ENCODE measurements at regions not wholly inside any gene's neighbourhood (a gene's known extent, or its start where the extent isn't known, plus 50 kb on each side); places are given as distances from the start of the nearest gene placed in this dataset.

DNA sequence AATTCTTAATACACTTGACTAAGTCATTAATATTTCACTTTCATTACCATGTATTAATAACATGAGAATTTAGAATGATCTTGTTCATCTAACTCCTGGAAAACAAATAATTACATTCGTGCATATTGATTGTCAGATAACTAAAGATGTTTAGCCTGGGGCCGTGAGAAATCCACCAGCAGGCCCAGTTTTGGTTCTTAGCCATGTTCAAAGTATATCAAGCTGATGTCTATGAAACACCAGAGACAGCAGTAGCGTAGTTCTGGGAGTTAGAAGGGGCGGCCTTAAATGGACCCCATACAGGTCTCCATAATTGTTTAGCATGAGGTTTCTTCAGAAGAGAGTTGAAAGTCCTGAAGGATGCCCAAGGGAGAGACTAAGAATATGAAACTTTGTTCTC lies 103.6 kb upstream of the DPH6 start:
- Histone ChIP-seq H3K4me3 (no peak overlapping the region), H3K27ac (no peak overlapping the region)

DNA sequence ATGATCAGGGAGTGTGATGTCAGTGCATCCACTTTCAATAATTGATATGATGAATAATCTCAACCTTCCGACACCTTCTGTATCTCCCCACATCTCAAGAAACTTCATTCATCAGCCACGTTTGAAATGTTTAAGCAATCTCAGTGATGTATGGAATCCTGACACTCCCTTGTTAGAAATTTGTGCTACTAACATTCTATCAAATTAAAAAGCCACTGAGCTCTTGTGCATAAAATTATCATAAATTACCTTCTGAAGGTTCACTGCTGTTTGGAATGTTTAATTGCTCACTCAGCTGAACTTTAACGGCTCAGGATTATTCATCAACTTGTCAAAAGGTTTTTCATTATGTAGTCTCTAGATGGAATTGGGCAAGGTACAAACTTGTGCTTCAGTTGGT lies 108.4 kb upstream of the DPH6 start:
- Histone ChIP-seq H3K4me3 (no peak overlapping the region), H3K27ac (no peak overlapping the region)

DNA sequence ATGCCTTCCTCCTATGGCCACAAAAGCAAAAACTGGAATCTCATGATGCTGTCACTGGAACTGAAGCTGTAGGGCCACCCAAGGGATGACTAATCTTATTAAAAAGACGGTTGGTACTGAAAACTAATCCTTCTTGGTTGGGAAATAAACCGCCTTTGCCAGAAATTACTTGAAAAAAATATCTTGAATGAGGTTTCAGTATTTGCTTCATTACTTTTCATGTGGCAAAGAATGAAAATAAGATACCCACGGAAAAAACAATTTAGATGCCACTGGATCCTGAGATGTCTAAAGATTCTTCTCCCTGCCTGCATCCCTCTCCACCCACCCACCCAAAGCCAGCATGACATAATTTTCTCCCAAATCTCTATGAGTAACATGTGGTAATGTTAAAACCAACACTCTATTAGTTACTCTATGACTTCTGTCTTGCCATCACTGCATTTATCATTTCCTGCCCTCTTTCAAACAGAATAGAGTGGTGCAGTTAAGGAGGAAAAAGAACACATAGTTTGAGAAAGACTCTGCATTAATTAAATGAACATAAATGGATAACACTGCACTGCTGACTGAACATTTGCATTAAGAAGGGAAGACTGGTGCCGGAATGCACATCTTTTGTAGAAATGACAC lies 111.8 kb upstream of the DPH6 start:
- no peak overlapping the region for H3K4me3 ChIP-seq
- no peak overlapping the region for H3K27ac ChIP-seq

DNA sequence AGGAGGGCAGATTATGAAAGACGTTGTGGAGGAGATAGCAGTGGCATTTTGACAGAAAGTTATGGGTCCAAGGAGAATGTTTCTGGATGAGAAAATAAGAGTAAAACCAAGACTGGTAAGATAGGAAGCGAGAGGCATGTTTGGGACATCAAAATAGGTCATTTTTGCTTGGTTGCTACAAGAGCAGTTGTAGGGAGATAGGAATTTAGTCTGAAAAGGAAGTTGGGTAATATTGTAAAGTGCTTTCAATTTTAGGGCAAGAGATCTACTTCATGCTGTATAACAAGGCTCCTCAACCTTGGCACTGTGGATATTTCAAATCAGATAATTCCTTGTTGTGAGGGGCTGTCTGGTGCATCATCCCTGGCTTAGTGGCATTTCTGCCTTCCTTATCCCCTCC lies 118.0 kb upstream of the DPH6 start:
- H3K27ac ChIP-seq = no peak overlapping the region

DNA sequence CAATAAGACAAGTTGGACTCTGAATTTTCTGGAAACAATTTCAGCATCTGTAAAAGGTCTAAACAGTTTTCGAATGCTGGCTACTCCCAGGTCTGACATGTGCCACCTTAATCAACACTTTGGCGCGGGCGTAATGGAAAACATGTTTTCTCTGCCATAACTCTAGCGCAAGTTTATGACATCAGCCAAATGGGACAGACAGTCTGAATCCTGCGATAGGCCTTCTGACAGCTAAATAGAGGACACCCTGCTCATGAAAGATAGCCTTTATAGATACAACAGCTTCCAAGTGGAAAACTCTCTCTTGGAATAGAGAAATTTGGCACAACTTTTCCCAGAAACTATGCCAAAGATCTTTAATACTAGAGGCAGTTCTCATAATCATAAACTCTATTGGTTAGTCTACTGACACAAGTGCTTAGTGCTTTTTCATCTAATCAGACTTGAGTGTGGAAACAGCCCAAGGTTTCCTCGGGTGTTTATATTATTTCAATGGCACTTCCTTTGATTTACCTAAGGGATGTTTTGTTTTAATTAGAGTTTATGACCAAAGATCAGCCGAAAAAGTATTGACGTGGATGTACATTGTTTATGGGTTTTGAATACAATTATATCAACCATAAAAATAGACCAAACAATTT lies 120.1 kb upstream of the DPH6 start:
- Histone ChIP-seq H3K27ac (peak overlapping the region in 3 of 21 experiments; percentile 9 to 54 (median 54)), H3K4me3 (no peak overlapping the region)

More for the DNA sequence above, 118.0 kb upstream of the DPH6 start:
- no peak overlapping the region for H3K4me3 ChIP-seq

DNA sequence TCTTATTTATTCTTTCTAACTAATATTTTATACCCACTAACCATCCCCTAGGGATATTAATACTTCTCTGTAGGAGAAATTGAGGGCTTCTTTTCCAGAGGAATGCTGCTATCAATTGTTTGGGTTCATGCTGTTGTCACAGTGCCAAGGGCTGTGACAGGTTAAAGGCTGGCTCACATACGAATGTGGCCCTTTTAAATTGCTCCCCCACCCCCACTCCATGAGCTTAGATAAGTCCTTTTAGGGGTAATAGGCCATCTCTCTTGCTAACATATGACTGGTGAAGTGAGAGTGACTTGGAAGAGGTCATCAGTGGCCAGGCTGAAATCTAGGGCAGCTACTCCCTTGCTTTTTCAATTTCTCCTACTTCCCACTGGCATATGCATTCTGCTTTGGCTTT lies 121.9 kb upstream of the DPH6 start:
- Histone ChIP-seq H3K27ac (no peak overlapping the region), H3K4me3 (no peak overlapping the region)

DNA sequence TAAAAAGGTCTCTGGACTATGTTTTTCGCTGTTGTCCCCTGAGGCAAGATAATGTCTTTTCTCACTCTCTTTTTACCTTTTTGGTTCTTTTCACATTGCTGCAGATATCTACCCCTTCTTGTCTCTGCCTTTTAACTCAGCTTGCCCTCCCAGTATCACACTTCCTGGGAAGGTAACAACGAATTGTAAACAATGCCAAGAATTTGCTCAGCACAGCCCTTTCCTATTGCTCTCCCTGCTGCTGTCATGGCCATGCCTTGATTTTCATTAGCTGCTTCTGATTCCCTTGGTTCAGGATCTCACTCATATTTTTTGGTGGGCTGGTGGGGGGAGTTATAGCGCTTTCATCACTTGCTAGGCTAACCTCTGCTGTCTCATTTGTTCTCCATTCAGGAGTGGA lies 123.1 kb upstream of the DPH6 start:
- Histone ChIP-seq H3K27ac (no peak overlapping the region), H3K4me3 (no peak overlapping the region)

DNA sequence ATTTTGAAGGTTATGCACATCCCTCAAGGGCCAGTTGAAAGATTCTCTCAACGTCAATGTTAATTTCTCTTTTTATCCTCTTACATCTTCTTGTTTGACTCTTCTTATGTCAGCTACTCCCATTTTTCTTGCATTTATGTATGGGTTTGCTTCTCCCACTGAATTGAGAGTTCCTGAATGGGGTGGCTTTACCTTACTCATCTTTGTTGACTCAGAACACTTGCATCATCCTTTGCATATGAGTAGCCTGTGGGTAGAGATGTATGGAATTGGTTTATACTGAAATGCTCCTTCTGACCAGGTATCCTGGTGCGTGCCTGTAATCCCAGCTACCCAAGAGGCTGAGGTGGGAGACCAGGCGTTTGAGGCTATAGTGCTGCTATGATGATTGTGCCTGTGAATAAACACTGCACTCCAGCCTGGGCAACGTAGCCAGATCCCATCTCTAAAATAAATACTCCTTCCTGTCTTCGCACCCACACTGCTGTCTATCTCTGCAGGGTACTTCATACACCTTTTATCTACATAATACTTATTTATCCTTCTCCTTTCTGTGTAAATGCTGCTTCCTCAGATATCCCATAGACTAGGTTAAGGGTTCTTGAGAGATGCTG lies 123.6 kb upstream of the DPH6 start:
- Histone ChIP-seq H3K27ac (no peak overlapping the region), H3K4me3 (no peak overlapping the region)

DNA sequence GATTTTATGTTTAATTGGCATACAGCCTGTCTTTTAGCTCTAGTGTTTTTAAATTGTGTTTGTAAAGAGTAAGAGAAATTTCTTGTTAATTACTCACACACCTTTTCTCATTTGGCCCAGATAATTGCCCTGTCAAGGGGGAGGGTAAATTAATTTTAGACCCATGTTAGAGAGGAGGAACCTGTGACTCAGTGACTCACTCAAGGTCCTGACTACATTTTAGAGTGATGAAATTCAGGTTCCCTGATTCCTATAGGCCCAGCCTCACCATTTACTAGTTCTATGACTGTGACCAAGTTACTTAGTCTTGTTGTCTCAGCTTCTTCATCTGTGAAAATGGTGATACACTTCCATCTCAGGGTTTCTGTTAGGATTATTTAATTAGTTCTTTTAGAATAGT lies 125.2 kb upstream of the DPH6 start:
- no peak overlapping the region for H3K27ac ChIP-seq
- H3K4me3 ChIP-seq = no peak overlapping the region

DNA sequence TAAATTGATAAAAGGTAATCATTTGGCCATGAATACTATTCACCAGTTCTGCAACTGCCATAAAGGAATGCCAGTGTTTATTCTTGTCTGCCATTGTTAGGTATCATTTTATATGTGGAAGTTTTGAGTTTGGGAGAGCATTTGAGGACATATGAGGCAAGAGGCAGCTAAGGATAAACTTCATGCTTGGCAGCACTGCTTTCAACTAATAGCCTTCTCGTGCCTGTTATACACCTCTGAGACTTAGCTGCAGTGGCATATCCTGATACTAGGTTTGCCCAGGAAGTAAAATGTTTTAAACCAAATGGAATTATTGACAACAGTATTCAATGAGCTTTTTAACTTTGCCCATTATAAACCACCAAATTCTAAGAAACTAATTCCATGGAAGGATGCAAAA lies 126.0 kb upstream of the DPH6 start:
- Histone ChIP-seq H3K27ac (no peak overlapping the region), H3K4me3 (no peak overlapping the region)

DNA sequence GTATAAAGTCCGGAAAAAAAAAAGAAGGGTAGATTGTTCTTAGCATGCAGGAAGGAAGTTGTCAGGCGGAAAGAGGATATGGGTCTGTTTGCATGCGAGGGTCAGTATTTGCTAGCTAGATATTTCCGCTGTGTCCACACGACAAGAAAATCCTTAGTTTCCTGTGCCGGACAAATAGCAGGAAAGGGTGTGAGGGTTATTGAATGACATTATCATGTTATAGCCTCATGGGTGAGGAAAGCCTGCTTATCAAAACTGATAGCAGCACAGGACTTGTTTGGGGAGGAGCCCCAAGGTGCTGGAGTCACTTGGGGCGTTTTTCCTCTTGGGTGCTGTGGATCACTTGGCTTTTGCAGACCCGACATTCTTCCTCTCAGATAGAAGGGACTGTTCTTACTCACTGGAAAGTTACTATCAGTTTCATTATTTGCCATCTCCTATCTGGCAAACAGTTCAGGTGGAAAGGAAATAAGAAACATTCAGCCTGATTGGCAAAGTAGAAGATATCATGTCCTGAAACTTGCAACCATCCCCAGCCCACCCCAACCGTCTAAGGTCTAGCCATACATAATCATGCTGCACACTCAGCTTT lies 127.2 kb upstream of the DPH6 start:
- H3K4me3 ChIP-seq = no peak overlapping the region
- H3K27ac ChIP-seq = peak overlapping the region in 4 of 21 experiments; percentile 5 to 36 (median 26)

DNA sequence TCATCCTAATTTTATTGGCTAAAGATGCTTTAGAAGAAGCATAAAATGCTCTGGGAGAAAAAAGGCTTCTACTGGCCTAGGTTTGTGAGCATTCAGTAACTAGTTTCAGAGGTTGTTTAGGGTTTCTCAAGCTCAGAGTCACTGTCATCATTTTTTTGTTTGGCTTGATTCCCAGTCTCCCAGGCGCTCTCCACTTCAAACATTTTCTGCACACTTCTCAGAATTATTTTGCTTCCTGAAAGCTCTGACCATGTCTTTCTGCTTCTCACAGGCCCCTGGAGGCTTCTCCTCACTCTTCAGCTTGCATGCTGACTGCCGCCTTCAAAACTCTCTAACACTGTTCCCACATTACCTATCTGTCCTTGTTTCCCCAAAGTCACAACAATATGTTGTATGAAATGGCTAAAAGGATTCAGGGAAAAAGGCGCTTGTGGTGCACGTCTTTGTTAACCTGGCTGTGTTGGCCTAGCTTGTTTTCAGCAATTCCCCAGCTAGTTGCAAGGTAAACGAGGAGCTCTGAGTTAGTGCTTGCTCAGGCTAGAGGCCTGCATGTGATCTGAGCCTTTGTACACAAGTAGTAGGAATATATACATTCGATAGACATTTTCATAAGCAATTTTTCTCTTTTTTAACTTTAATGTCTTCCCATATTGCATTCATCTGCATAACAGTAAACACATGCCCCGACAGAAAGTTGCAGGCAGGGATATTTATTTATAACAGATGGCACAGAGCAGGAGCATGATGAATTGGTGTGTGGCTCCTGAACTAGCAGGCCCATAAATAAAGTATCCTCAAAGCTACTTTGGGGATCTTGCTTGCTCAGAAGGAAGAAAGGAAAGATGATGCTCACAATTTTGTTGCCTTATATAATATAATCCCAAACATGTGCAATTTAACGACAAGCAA lies 129.2 kb upstream of the DPH6 start:
- Histone ChIP-seq H3K27ac (peak overlapping the region in 7 of 21 experiments; percentile 1 to 74 (median 39)), H3K4me3 (no peak overlapping the region)

DNA sequence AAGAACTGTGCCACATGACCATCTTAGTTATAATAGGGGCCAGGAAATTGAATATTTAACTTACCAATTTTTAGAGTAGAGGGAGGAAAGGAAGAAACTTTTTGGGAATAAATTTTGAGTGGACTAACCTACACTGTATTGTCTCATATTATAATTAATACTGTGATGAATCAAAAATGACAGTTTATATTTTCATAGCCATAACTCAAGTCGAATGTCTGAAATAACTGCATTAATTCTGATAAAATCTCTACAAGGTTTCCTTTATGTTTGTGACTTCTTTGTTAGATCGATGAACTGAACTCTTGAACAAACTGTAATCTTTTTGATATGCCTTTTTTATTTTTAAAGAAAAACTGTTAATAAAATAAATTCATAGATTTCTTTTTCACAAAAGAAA lies 132.8 kb upstream of the DPH6 start:
- Histone ChIP-seq H3K27ac (no peak overlapping the region), H3K4me3 (no peak overlapping the region)

DNA sequence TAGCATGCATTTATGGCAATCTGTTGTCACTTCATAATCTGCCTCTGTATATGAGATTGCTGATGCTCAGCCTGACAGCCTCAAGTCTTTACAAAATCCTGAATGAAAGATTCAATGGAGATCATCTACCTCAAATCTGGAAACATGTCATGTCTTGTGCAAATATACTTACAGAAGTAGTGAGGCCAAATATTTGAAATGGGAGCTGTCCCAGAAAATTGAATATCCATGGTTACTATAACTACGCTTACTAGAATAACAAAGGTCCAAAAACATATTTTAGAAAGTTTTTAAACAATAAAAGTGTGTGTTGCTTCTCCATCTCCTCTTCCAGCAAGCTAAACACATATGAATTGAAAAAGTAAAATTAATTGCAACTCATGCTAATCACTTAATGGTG lies 133.2 kb upstream of the DPH6 start:
- Histone ChIP-seq H3K4me3 (no peak overlapping the region), H3K27ac (no peak overlapping the region)

DNA sequence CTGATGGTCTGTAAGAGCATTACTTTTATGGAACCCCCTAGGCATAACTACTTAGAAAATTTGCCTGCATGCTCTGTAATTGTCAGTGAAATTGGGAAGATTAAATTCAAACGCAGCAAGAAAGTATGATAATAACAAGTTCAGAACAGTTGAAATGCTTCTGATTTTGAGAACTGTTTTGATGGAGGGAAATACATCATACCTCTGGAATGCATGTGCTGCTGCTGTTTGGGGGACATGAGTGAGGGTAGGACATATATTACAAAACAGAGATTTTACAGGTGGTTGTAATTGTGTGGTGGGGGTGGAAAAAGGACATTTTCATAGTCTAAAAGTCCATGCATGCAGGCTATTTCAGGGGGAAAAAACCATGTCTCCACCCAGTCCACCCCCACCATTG lies 135.0 kb upstream of the DPH6 start:
- no peak overlapping the region for H3K27ac ChIP-seq
- H3K4me3 ChIP-seq = no peak overlapping the region

DNA sequence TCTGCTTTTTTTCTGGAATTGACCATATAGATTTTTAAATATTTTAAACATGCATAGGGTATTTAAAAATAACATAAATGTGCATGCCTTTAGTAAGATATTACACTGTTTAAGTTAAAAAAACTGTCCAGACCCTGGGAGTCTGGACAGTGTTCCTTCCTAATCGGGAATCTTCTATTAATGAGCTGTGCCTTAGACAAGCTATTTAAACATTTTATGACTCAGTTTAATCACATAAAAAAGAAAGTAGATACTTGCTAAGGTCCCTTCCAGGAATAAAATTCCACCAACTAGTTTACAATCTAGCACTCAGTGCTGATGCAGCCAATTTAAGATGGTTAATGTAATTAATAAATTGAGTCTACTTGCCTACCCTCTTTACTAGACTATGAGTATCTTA lies 140.4 kb upstream of the DPH6 start:
- no peak overlapping the region for H3K27ac ChIP-seq
- no peak overlapping the region for H3K4me3 ChIP-seq

DNA sequence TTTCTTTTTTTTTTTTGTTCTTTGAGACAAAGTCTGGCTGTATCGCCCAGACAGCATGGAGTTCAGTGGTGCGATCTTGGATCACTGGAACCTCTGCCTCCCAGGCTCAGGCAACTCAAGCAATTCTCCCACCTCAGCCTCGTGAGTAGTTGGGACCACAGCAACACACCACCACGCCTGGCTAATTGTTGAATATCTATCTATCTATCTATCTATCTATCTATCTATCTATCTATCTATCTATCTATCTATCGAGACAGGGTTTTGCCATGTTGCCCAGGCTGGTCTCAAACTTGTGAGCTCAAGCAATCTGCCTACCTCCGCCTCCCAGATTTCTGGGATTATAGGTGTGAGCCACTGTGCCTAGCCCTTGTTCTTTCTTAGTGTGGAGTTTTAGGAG lies 143.3 kb upstream of the DPH6 start:
- H3K27ac ChIP-seq = no peak overlapping the region
- no peak overlapping the region for H3K4me3 ChIP-seq

DNA sequence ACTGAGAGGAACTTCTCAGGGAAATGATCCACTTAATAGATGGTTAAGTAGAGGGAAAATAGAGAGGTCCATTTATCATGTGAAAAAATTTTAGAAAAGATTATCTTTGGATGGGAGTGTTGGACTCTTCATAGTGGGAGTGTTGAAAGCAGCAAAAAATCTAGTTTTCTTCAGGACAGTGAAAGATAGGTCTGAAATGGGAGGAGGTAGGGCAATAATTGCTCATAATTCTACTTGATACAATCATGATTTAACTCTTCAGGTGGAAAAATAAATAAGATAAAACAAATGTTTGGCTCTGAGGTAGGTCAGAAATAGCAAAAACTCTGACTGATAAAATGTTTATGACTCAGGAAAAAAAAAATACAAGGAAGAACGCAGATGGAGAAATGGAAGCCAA lies 144.1 kb upstream of the DPH6 start:
- H3K4me3 ChIP-seq = no peak overlapping the region

DNA sequence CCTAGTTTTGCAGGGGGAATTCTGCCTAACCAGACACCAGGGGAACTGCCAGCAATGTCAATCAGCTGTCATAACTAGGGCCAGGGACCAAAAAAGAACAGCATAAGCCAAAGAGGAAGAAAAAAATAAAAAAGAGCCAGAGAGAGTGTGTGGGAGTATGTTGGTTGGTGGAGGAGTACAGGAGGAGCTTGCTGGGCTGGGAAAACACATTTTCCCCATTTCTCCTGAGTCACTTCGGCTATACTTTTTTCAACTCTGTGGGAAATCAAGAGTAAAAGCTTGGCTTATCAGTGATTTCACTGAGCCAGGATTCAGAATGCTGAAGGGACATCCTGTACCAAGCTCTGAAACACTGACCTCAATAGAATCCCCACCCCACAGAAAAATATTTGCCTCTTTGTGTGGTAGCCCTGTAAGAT lies 144.7 kb upstream of the DPH6 start:
- H3K4me3 ChIP-seq = no peak overlapping the region

More for the DNA sequence above, 144.1 kb upstream of the DPH6 start:
- H3K27ac ChIP-seq = peak overlapping the region in 1 of 21 experiments; percentile 26

DNA sequence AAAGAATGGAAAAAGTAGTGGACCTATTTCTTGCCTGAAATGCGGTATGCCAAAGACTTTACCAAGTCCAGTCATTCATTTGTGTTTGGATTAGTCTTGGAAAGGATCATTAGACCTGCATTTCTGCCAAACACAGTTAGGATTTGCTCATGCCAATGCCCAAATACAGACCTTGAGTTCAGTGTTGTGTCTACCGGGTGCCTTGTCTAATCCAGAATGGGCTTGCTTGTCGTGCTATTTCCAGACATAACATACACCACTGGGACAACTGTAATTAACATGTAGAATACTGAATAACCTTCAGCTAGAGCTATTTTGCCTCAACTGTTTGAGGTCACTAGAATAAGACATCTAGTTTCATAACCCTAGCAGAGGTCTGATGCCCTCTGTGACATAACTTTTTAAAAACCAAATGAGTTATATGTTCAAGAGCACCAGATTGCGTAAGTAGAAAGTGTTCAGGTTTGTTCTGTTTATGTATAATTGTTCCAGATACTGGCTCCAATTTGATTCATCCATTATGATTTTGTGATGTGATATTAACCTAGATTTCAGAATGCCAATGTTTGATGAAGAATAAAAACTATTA lies 145.3 kb upstream of the DPH6 start:
- Histone ChIP-seq H3K4me3 (no peak overlapping the region), H3K27ac (peak overlapping the region in 7 of 21 experiments; percentile 0 to 51 (median 32))

More for the DNA sequence above, 144.7 kb upstream of the DPH6 start:
- peak overlapping the region in 8 of 21 experiments; percentile 4 to 51 (median 29) for H3K27ac ChIP-seq
